NT2/D1 (cell line): ENCODE measurements at regions not wholly inside any gene's neighbourhood (a gene's known extent, or its start where the extent isn't known, plus 50 kb on each side); places are given as distances from the start of the nearest gene placed in this dataset.

Experiments used
- SUZ12 ChIP-seq: IDR thresholded peaks from 2 replicates; pipeline ENCODE4 v1.6.1; 2011; ENCODE audit not compliant: insufficient read length, insufficient read depth; ENCODE audit errors: extremely low read depth
- YY1 ChIP-seq: IDR thresholded peaks from 2 replicates; pipeline ENCODE4 v1.6.1; 2011; ENCODE audit not compliant: insufficient read length, insufficient read depth
- ZNF274 ChIP-seq: IDR thresholded peaks from 2 replicates; pipeline ENCODE4 v1.6.1; 2011; ENCODE audit warnings: mild to moderate bottlenecking, low read depth, low read length

- TF ChIP-seq YY1 (no peak), ZNF274 (no peak), SUZ12 (no peak)
These were observed 444.0 kb upstream of the AZI2 start for GRCh38 chr3:28792604-28793003.
